Endothelial cell of umbilical vein (primary cell): ENCODE measurements at regions not wholly inside any gene's neighbourhood (a gene's known extent, or its start where the extent isn't known, plus 50 kb on each side); places are given as distances from the start of the nearest gene placed in this dataset.

Experiments used
- BruUV-seq: library from RNA; stranded (reverse); fragments of 400-500 nt; replicated peaks from 2 replicates; lab custom pipeline; 2021; lab: Mats Ljungman, UMichigan
- CTCF ChIA-PET: fragments of 300-600, 350-600 bp; sonication (Branson Sonifier 250); formaldehyde crosslinking; loops from one replicate; lab custom pipeline; 2021; ENCODE audit warnings: antibody characterized with exemption, inconsistent platforms; lab: Charles Lee
- POLR2A ChIA-PET: fragments of 300-600, 350-600 bp; sonication (Branson Sonifier 250); formaldehyde crosslinking; loops from one replicate; lab custom pipeline; 2021; ENCODE audit warnings: antibody characterized with exemption, inconsistent platforms; lab: Charles Lee
- DNase-seq: peaks from one replicate; pipeline ENCODE4 v3.0.0-alpha.2; 2011; ENCODE audit warnings: low read depth, low spot score
- FAIRE-seq: peaks from 2 replicates; lab custom pipeline; 2011; peaks lifted over from hg19 to GRCh38; lab: Jason Lieb, UNC
- H2AFZ ChIP-seq: 2 replicates; pipeline ENCODE4 v1.6.0; 2012; ENCODE audit warnings: low read depth, low read length, control low read depth, inconsistent platforms
- H3K27ac ChIP-seq: 2 replicates; pipeline ENCODE4 v1.5.1; 2011; ENCODE audit warnings: low read depth, mild to moderate bottlenecking, control low read depth, low read length, moderate library complexity; ENCODE audit not compliant: insufficient read depth
- H3K27me3 ChIP-seq, 2 experiments: 2 replicates each; pipeline versions ENCODE4 v1.6.0 to v1.6.1; 2011; ENCODE audit warnings: low read length in 2 of 2, mixed read lengths in 1 of 2; ENCODE audit not compliant: control insufficient read depth in 2 of 2, insufficient read depth in 2 of 2
- H3K36me3 ChIP-seq, 2 experiments: 2 replicates in 1 of 2; 3 replicates in 1 of 2; pipeline ENCODE4 v1.5.1; 2011; ENCODE audit warnings: low read length in 2 of 2, mild to moderate bottlenecking in 1 of 2, moderate library complexity in 1 of 2; ENCODE audit not compliant: control insufficient read depth in 2 of 2, insufficient read depth in 2 of 2; ENCODE audit errors: extremely low read depth in 1 of 2
- H3K4me1 ChIP-seq: 3 replicates; pipeline ENCODE4 v1.5.1; 2011; ENCODE audit warnings: mild to moderate bottlenecking, low read length; ENCODE audit not compliant: control insufficient read depth, insufficient read depth; ENCODE audit errors: extremely low read depth
- H3K4me2 ChIP-seq: 2 replicates; pipeline ENCODE4 v1.6.1; 2011; ENCODE audit warnings: low read length, control low read depth, mixed read lengths; ENCODE audit not compliant: insufficient read depth
- H3K4me3 ChIP-seq, 3 experiments: fragments of 200-600 bp in 1 of 3; sonication (generic), shearing (Covaris generic) in 1 of 3; replicated peaks in 1 of 3; 2 replicates each; pipeline ENCODE4 v1.5.1; 2011 to 2016; ENCODE audit warnings: control low read depth in 3 of 3, low read length in 3 of 3, mild to moderate bottlenecking in 2 of 3, inconsistent platforms in 1 of 3, low read depth in 1 of 3, moderate library complexity in 1 of 3; ENCODE audit not compliant: insufficient read depth in 1 of 3
- H3K79me2 ChIP-seq: 2 replicates; pipeline ENCODE4 v1.6.0; 2012; ENCODE audit warnings: low read length, inconsistent platforms; ENCODE audit not compliant: control insufficient read depth, insufficient read depth
- H3K9ac ChIP-seq: replicated peaks from 2 replicates; pipeline ENCODE3; 2011; ENCODE audit warnings: low read length, control low read depth; ENCODE audit not compliant: insufficient read depth; ENCODE audit errors: extremely low read depth
- H3K9me1 ChIP-seq: replicated peaks from 3 replicates; pipeline ENCODE4 v1.6.0; 2011; ENCODE audit warnings: mild to moderate bottlenecking, low read length; ENCODE audit not compliant: control insufficient read depth, insufficient read depth; ENCODE audit errors: extremely low read depth
- H3K9me3 ChIP-seq: replicated peaks from 2 replicates; pipeline ENCODE4 v1.5.1; 2012; ENCODE audit warnings: low read length, inconsistent platforms; ENCODE audit not compliant: control insufficient read depth, insufficient read depth
- H4K20me1 ChIP-seq: replicated peaks from 2 replicates; pipeline ENCODE3; 2011; ENCODE audit warnings: mild to moderate bottlenecking, low read length; ENCODE audit not compliant: control insufficient read depth, insufficient read depth; ENCODE audit errors: extremely low read depth
- EZH2 ChIP-seq: IDR thresholded peaks from 2 replicates; pipeline ENCODE4 v1.6.1; 2012; ENCODE audit warnings: borderline replicate concordance, low read depth, mild to moderate bottlenecking, moderate library complexity, low read length, inconsistent platforms; ENCODE audit not compliant: severe bottlenecking
- FOS ChIP-seq: IDR thresholded peaks from 2 replicates; pipeline ENCODE4 v1.6.1; 2011; ENCODE audit warnings: mild to moderate bottlenecking, low read length, moderate library complexity, borderline replicate concordance; ENCODE audit not compliant: insufficient read depth
- GATA2 ChIP-seq: IDR thresholded peaks from 2 replicates; pipeline ENCODE4 v1.7.0; 2011; ENCODE audit warnings: low read depth, mild to moderate bottlenecking, moderate library complexity, mixed read lengths, low read length; ENCODE audit not compliant: insufficient read length, insufficient read depth
- JUN ChIP-seq: IDR thresholded peaks from 2 replicates; pipeline ENCODE4 v1.6.1; 2011; ENCODE audit warnings: borderline replicate concordance, low read depth; ENCODE audit not compliant: insufficient read length, insufficient read depth
- MYC ChIP-seq: IDR thresholded peaks from one replicate; pipeline ENCODE4 v1.6.1; 2011; ENCODE audit warnings: mild to moderate bottlenecking, low read depth, low read length
- POLR2A ChIP-seq: IDR thresholded peaks from 2 replicates; pipeline ENCODE4 v1.6.1; 2012; ENCODE audit warnings: low read depth, mild to moderate bottlenecking, control low read depth, low read length
- POLR2AphosphoS5 ChIP-seq: IDR thresholded peaks from 2 replicates; pipeline ENCODE4 v1.6.1; 2012; ENCODE audit warnings: low read depth, mild to moderate bottlenecking, control low read depth, low read length, moderate library complexity; ENCODE audit not compliant: insufficient read depth
- dilution Hi-C: fragments of 300-500 bp; cut with MboI; formaldehyde crosslinking; loops from one replicate; pipeline ENCODE4 v1.15.0; 2019; ENCODE audit warnings: low sequenced_read_pairs; ENCODE audit not compliant: extremely low pct_ligation_motif_present
- intact Hi-C: fragments of 100-400 bp; cut with micrococcal nuclease; formaldehyde crosslinking; loops from one replicate; pipeline ENCODE4 v1.10.0; 2022
- TF ChIP-seq, protein P1 (sequence below), 2 donors: IDR thresholded peaks; 1 replicate in 1 of 2; 2 replicates in 1 of 2; pipeline ENCODE4 v1.5.1; 2011; ENCODE audit warnings: low read length in 2 of 2, mild to moderate bottlenecking in 2 of 2, moderate library complexity in 2 of 2, control low read depth in 1 of 2, inconsistent platforms in 1 of 2, low read depth in 1 of 2; ENCODE audit not compliant: insufficient read depth in 1 of 2; ENCODE audit errors: extremely low read depth in 1 of 2
- TF ChIP-seq, protein P2 (sequence below): IDR thresholded peaks from 2 replicates; pipeline ENCODE4 v1.6.1; 2011; ENCODE audit not compliant: insufficient read depth, insufficient read length

- H3K9ac ChIP-seq: no peak overlapping the region
- TF ChIP-seq FOS (no peak), EZH2 (no peak), GATA2 (no peak), POLR2AphosphoS5 (no peak)
- TF ChIP-seq, protein P1, sequence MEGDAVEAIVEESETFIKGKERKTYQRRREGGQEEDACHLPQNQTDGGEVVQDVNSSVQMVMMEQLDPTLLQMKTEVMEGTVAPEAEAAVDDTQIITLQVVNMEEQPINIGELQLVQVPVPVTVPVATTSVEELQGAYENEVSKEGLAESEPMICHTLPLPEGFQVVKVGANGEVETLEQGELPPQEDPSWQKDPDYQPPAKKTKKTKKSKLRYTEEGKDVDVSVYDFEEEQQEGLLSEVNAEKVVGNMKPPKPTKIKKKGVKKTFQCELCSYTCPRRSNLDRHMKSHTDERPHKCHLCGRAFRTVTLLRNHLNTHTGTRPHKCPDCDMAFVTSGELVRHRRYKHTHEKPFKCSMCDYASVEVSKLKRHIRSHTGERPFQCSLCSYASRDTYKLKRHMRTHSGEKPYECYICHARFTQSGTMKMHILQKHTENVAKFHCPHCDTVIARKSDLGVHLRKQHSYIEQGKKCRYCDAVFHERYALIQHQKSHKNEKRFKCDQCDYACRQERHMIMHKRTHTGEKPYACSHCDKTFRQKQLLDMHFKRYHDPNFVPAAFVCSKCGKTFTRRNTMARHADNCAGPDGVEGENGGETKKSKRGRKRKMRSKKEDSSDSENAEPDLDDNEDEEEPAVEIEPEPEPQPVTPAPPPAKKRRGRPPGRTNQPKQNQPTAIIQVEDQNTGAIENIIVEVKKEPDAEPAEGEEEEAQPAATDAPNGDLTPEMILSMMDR (IDR thresholded peaks at IDR 0.05; ENCODE audit: extremely low read depth in 1 of 2, insufficient read depth in 1 of 2, low read depth in 1 of 2, low read length in 2 of 2): no peak
- no peak overlapping the region for H2AFZ ChIP-seq
- H3K4me2 ChIP-seq: no peak overlapping the region
- H3K9me1 ChIP-seq: no peaks in the 10 kb centered on the region
- no peaks in the 10 kb centered on the region for H3K36me3 ChIP-seq
- POLR2A ChIA-PET: no interaction called here
- H3K27ac ChIP-seq: no peak overlapping the region
- FAIRE-seq (no peak), DNase-seq (no peak)
- dilution Hi-C loops: no loop called here
- H3K9me3 ChIP-seq: no peaks in the 10 kb centered on the region
- intact Hi-C loops: no loop called here
- no peaks in the 10 kb centered on the region for H4K20me1 ChIP-seq
- BruUV-seq: no TSS peak
- H3K79me2 ChIP-seq: no peaks in the 10 kb centered on the region
- no peaks in the 10 kb centered on the region for H3K27me3 ChIP-seq
- H3K4me3 ChIP-seq: no peak overlapping the region
- CTCF ChIA-PET: interaction anchor here (1.2 to 3.5 kb wide), 2 partner anchors 311 to 328 kb away, joined by 4 to 11 read pairs; no protein-coding TSS in a partner anchor
- H3K4me1 ChIP-seq: no peaks in the 10 kb centered on the region
These were observed 192.7 kb downstream of the LRRC70 start for GRCh38 chr5:62771341-62771740.

GRCh38 chr5:62767650-62768049 is 189.0 kb downstream of the LRRC70 start:
- no peak overlapping the region for H3K4me3 ChIP-seq
- no peaks in the 10 kb centered on the region for H3K4me1 ChIP-seq
- H4K20me1 ChIP-seq: no peaks in the 10 kb centered on the region
- no peaks in the 10 kb centered on the region for H3K36me3 ChIP-seq
- H3K4me2 ChIP-seq: no peak overlapping the region
- H3K9me1 ChIP-seq: no peaks in the 10 kb centered on the region
- no peak overlapping the region for H2AFZ ChIP-seq
- dilution Hi-C loops: no loop called here
- H3K27me3 ChIP-seq: peaks cover 3% of the 10 kb centered on the region in 2 experiments
- no peak overlapping the region for H3K27ac ChIP-seq
- intact Hi-C loops: no loop called here
- no peak for DNase-seq
- no TSS peak for BruUV-seq
- H3K9me3 ChIP-seq: no peaks in the 10 kb centered on the region
- ChIA-PET POLR2A (no interaction called here), CTCF (interaction anchor here (0.8 kb wide), 1 partner anchor 308 kb away, joined by 3 read pairs; no protein-coding TSS in a partner anchor)
- TF ChIP-seq EZH2 (no peak), FOS (no peak), MYC (no peak), POLR2AphosphoS5 (no peak), JUN (no peak), GATA2 (no peak), POLR2A (no peak)
- TF ChIP-seq, protein P2, sequence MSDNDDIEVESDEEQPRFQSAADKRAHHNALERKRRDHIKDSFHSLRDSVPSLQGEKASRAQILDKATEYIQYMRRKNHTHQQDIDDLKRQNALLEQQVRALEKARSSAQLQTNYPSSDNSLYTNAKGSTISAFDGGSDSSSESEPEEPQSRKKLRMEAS: no peak
- TF ChIP-seq, protein P1 (IDR thresholded peaks at IDR 0.05; ENCODE audit: extremely low read depth in 1 of 2, insufficient read depth in 1 of 2, low read depth in 1 of 2, low read length in 2 of 2): no peak
- H3K9ac ChIP-seq: no peak overlapping the region
- no peaks in the 10 kb centered on the region for H3K79me2 ChIP-seq
- no peak for FAIRE-seq
